HG02852 (cell line): ENCODE measurements at regions not wholly inside any gene's neighbourhood (a gene's known extent, or its start where the extent isn't known, plus 50 kb on each side); places are given as distances from the start of the nearest gene placed in this dataset.
"Not testable (repeated sequence)": the region's sequence is repeated elsewhere in the genome, so short reads cannot be mapped to it uniquely, and the experiment has no call there.

Experiments used
- ATAC-seq: cut with Tn5 transposase; IDR thresholded peaks from one replicate; pipeline ENCODE4 v1.9.1; 2021; ENCODE audit warnings: mild to moderate bottlenecking, moderate library complexity; ENCODE audit not compliant: unreplicated experiment

DNA sequence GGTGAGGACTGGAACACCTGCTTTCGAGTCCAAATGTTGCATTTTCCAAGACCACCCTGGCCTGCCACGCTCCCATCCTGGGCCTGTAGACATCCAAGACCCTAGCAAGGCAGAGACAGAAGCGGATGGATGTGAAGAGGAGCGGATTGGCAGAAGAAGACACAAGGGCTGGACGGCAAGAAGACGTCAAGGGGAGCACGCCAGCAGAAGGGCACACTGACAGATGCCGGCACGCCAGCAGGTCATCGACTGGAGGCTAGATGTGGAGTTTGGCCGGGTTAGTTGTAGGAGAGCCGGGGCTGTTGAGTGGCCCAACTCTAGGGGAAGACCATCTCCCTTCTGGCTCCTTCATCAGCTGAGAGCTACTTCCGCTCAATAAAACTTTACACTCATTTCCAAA lies 251.6 kb downstream of the ZWINT start:
- ATAC-seq, result no peak

GRCh38 chr10:56104923-56105322 lies 256.1 kb downstream of the ZWINT start:
- no peak for ATAC-seq

GRCh38 chr10:56104487-56104886 lies 256.6 kb downstream of the ZWINT start:
- no peak for ATAC-seq

GRCh38 chr10:56096226-56096517 lies 264.9 kb downstream of the ZWINT start:
- no peak for ATAC-seq

GRCh38 chr10:56095506-56096225 lies 265.4 kb downstream of the ZWINT start:
- ATAC-seq, result no peak

DNA sequence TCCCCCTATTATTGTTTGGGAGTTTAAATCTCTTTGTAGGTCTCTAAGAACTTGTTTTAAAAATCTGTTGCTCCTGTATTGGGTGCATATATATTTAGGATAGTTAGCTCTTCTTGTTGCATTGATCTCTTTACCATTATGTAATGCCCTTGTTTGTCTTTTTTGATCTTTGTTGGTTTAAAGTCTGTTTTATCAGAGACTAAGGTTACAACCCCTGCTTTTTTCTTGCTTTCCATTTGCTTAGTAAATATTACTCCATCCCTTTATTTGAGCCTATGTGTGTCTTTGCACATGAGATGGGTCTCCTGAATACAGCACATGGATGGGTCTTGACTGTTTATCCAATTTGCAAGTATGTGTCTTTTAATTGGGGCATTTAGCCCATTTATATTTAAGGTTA lies 267.4 kb downstream of the ZWINT start:
- ATAC-seq, result not testable (repeated sequence)

GRCh38 chr10:56091872-56092271 lies 269.2 kb downstream of the ZWINT start:
- ATAC-seq, result no peak

- no peak for ATAC-seq
Observed at GRCh38 chr10:56090914-56091540, 270.0 kb downstream of the ZWINT start.

GRCh38 chr10:56085406-56086122 lies 275.5 kb downstream of the ZWINT start:
- no peak for ATAC-seq

GRCh38 chr10:56082169-56082568 lies 278.9 kb downstream of the ZWINT start:
- no peak for ATAC-seq

- no peak for ATAC-seq
Observed at GRCh38 chr10:56068473-56069263, 292.4 kb downstream of the ZWINT start.

- ATAC-seq, result no peak
Observed at GRCh38 chr10:56068040-56068439, 293.0 kb downstream of the ZWINT start.

DNA sequence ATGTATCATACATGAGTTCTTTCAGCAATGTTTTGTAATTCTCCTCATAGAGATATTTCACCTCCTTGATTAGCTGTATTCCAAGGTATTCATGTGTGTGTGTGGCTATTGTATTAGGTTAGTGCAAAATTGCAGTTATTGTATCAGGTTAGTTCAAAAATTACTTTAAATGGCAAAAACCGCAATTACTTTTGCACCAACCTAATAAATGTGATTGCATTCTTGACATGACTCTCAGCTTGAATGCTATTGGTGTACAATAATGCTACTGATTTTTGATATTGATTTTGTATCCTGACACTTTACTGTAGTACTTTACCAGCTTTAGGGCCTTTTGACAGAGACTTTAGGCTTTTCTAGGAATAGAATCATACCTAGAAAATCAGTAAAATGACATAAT lies 297.4 kb downstream of the ZWINT start:
- ATAC-seq, result no peak

GRCh38 chr10:56057860-56058259 lies 303.2 kb downstream of the ZWINT start:
- no peak for ATAC-seq

DNA sequence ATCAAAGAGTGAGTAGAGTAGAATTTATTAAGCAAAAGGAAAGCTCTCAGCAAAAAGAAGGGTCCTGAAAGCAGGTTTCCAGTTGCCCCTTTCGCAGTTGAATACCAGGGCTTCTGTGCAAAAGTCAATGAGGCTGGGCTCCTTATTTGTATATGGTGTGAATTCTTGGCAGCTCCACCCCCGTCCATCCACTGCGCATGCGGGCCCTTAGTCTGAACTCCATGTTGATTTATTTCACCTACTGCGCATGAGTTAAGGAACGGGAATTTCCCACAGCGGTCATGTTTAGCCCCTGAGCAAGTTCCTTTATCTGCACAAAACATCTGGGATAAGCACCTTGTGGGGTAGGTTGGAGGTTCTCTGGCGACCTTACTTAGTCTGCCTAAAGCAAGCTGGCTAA lies 325.6 kb downstream of the ZWINT start:
- no peak for ATAC-seq

GRCh38 chr10:56028298-56029132 lies 332.5 kb downstream of the ZWINT start:
- no peak for ATAC-seq

DNA sequence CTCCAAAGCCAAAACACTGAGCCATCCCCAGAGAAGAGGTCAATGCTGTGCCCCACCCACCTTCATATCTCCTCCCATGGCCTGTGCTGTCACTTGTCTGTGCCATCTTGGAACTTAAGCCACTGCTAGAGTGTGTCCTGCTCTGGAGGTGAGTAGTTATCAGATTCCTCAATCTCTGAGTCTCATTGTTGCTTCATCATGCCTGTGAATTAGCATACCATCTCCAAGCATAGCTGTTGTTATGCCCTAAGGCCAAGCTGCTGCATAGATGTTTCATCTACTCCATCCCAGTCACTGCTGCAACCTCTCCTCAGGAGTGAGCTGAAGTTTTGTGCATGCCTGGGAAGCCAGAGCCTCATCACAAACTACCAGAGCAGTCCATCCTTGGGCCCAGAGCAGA lies 349.0 kb downstream of the ZWINT start:
- ATAC-seq, result no peak

- no peak for ATAC-seq
Observed at GRCh38 chr10:56003555-56003954, 357.5 kb downstream of the ZWINT start.

DNA sequence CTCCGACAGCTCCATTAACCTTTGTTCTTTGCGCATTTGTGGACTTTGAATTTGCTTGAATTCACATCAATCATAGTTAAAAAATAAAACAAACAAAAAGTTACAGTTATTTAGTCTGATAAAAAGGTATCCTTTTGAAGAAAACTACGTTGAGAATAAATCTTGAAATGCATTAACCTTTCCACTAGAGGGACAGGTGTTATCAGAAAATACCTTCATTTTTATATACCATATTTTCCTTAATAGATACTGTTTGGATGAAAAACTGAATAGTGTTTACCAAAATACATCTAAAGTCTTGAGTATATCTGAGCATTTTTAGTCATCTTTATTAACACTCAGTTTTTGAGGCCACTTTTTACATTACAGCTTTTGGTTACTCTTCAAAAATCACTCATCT lies 371.9 kb downstream of the ZWINT start:
- ATAC-seq, result no peak

GRCh38 chr10:55979203-55979602 lies 381.9 kb downstream of the ZWINT start:
- no peak for ATAC-seq

DNA sequence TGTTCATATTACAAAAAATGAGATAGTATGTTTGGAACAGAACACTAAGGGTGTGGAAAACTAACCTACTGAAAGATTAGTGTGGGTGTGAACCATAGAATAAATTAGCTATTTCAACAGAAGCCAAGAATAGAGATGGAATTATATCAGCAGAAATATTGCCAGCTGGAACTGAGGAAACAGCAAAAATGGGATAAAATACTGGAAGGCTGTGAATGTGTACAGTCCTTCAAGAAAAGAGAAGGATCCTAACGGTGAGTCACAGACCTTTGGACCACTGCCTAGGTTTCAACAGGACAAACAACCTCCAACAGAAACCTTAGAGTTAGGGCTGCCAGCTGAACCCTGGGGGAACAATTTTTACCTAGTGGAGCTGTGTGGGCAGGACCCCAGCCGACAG lies 395.0 kb downstream of the ZWINT start:
- no peak for ATAC-seq
